ENCODE measurements at regions not wholly inside any gene's neighbourhood (a gene's known extent, or its start where the extent isn't known, plus 50 kb on each side); places are given as distances from the start of the nearest gene placed in this dataset.

GRCh38 chrX:20595928-20596575 is 329.3 kb upstream of the RPS6KA3 start:
- Mint-ChIP-seq H3K27me3 (no peaks in the 10 kb centered on the region), H3K9me3 (no peaks in the 10 kb centered on the region), H3K4me3 (peak overlapping the region; percentile 6), H3K27ac (peak overlapping the region; percentile 71), H3K4me1 (peaks cover 14% of the 10 kb centered on the region), H3K36me3 (ENCODE audit: low read depth) (no peaks in the 10 kb centered on the region)
- peak; percentile 56 for DNase-seq
- intact Hi-C loops (cut with micrococcal nuclease): loop anchor here (2.0 to 10.0 kb wide), 3 partner anchors 29 to 79 kb away; no protein-coding TSS in a partner anchor

GRCh38 chrX:20594985-20595384 is 328.3 kb upstream of the RPS6KA3 start:
- intact Hi-C loops (cut with micrococcal nuclease): loop anchor here (5.0 to 10.0 kb wide), 2 partner anchors 50 to 78 kb away; no protein-coding TSS in a partner anchor
- Mint-ChIP-seq H3K4me3 (no peak overlapping the region), H3K27ac (no peak overlapping the region), H3K4me1 (peaks cover 14% of the 10 kb centered on the region), H3K36me3 (ENCODE audit: low read depth) (no peaks in the 10 kb centered on the region), H3K9me3 (no peaks in the 10 kb centered on the region), H3K27me3 (no peaks in the 10 kb centered on the region)
- no peak for DNase-seq

- no peaks in the 10 kb centered on the region for H3K27me3 Mint-ChIP-seq
- H3K4me3 Mint-ChIP-seq: no peak overlapping the region
- intact Hi-C loops (cut with micrococcal nuclease): loop anchor here (10.0 kb wide), 1 partner anchor 49 kb away; no protein-coding TSS in a partner anchor
- no peaks in the 10 kb centered on the region for H3K36me3 Mint-ChIP-seq (ENCODE audit: low read depth)
- no peak for DNase-seq
- H3K9me3 Mint-ChIP-seq: no peaks in the 10 kb centered on the region
- H3K27ac Mint-ChIP-seq: no peak overlapping the region
- H3K4me1 Mint-ChIP-seq: peaks cover 14% of the 10 kb centered on the region
Measured at GRCh38 chrX:20593836-20594235, 327.1 kb upstream of the RPS6KA3 start.

- Mint-ChIP-seq H3K4me1 (peaks cover 14% of the 10 kb centered on the region), H3K36me3 (ENCODE audit: low read depth) (no peaks in the 10 kb centered on the region), H3K27ac (no peak overlapping the region), H3K27me3 (no peaks in the 10 kb centered on the region), H3K9me3 (no peaks in the 10 kb centered on the region), H3K4me3 (no peak overlapping the region)
- intact Hi-C loops (cut with micrococcal nuclease): loop anchor here (10.0 kb wide), 1 partner anchor 49 kb away; no protein-coding TSS in a partner anchor
- no peak for DNase-seq
Measured at GRCh38 chrX:20593402-20593801, 326.7 kb upstream of the RPS6KA3 start.

GRCh38 chrX:20591246-20591645 is 324.5 kb upstream of the RPS6KA3 start:
- intact Hi-C loops (cut with micrococcal nuclease): loop anchor here (10.0 kb wide), 1 partner anchor 46 kb away; no protein-coding TSS in a partner anchor
- DNase-seq: no peak
- no peaks in the 10 kb centered on the region for H3K36me3 Mint-ChIP-seq (ENCODE audit: low read depth)

GRCh38 chrX:20585782-20586181 is 319.1 kb upstream of the RPS6KA3 start:
- H3K27ac Mint-ChIP-seq: no peak overlapping the region
- DNase-seq: no peak
- H3K4me1 Mint-ChIP-seq: no peaks in the 10 kb centered on the region
- H3K4me3 Mint-ChIP-seq: no peak overlapping the region
- intact Hi-C loops (cut with micrococcal nuclease): no loop called here
- H3K36me3 Mint-ChIP-seq (ENCODE audit: low read depth): no peaks in the 10 kb centered on the region
- H3K9me3 Mint-ChIP-seq: no peaks in the 10 kb centered on the region
- peaks cover 5% of the 10 kb centered on the region for H3K27me3 Mint-ChIP-seq

More at GRCh38 chrX:20591246-20591645, 324.5 kb upstream of the RPS6KA3 start:
- Mint-ChIP-seq H3K27me3 (peaks cover 2% of the 10 kb centered on the region), H3K27ac (no peak overlapping the region), H3K9me3 (no peaks in the 10 kb centered on the region), H3K4me3 (no peak overlapping the region), H3K4me1 (peaks cover 8% of the 10 kb centered on the region)

GRCh38 chrX:20571611-20572010 is 304.9 kb upstream of the RPS6KA3 start:
- H3K9me3 Mint-ChIP-seq: no peaks in the 10 kb centered on the region
- H3K27ac Mint-ChIP-seq: no peak overlapping the region
- no peak overlapping the region for H3K4me3 Mint-ChIP-seq
- H3K4me1 Mint-ChIP-seq: peaks cover 5% of the 10 kb centered on the region
- H3K36me3 Mint-ChIP-seq (ENCODE audit: low read depth): no peaks in the 10 kb centered on the region
- DNase-seq: no peak
- intact Hi-C loops (cut with micrococcal nuclease): no loop called here
- H3K27me3 Mint-ChIP-seq: peaks cover 4% of the 10 kb centered on the region

GRCh38 chrX:20567108-20567507 is 300.4 kb upstream of the RPS6KA3 start:
- Mint-ChIP-seq H3K27ac (no peak overlapping the region), H3K27me3 (peaks cover 8% of the 10 kb centered on the region), H3K4me3 (no peak overlapping the region), H3K36me3 (ENCODE audit: low read depth) (no peaks in the 10 kb centered on the region), H3K4me1 (peaks cover 5% of the 10 kb centered on the region), H3K9me3 (no peaks in the 10 kb centered on the region)
- no peak for DNase-seq
- intact Hi-C loops (cut with micrococcal nuclease): loop anchor here (1.0 to 2.0 kb wide), 2 partner anchors 19 to 30 kb away; no protein-coding TSS in a partner anchor

- intact Hi-C loops (cut with micrococcal nuclease): loop anchor here (1.0 to 10.0 kb wide), 2 partner anchors 20 to 47 kb away; no protein-coding TSS in a partner anchor
- peaks cover 2% of the 10 kb centered on the region for H3K4me1 Mint-ChIP-seq
- H3K27ac Mint-ChIP-seq: peak overlapping the region; percentile 20
- no peak overlapping the region for H3K4me3 Mint-ChIP-seq
- H3K27me3 Mint-ChIP-seq: peaks cover under 1% of the 10 kb centered on the region
- no peaks in the 10 kb centered on the region for H3K36me3 Mint-ChIP-seq (ENCODE audit: low read depth)
- no peak for DNase-seq
- H3K9me3 Mint-ChIP-seq: peaks cover 4% of the 10 kb centered on the region
Measured at GRCh38 chrX:20547611-20548051, 280.9 kb upstream of the RPS6KA3 start.

- Mint-ChIP-seq H3K36me3 (ENCODE audit: low read depth) (no peaks in the 10 kb centered on the region), H3K4me3 (no peak overlapping the region), H3K27me3 (no peaks in the 10 kb centered on the region), H3K27ac (no peak overlapping the region), H3K9me3 (peaks cover 11% of the 10 kb centered on the region), H3K4me1 (peaks cover 2% of the 10 kb centered on the region)
- DNase-seq: no peak
- intact Hi-C loops (cut with micrococcal nuclease): loop anchor here (10.0 kb wide), 1 partner anchor 49 kb away; no protein-coding TSS in a partner anchor
Measured at GRCh38 chrX:20545538-20545937, 278.8 kb upstream of the RPS6KA3 start.

GRCh38 chrX:20542072-20542471 is 275.4 kb upstream of the RPS6KA3 start:
- Mint-ChIP-seq H3K4me3 (no peak overlapping the region), H3K27ac (no peak overlapping the region)

GRCh38 chrX:20538974-20539373 is 272.3 kb upstream of the RPS6KA3 start:
- H3K4me3 Mint-ChIP-seq: no peak overlapping the region
- intact Hi-C loops (cut with micrococcal nuclease): no loop called here
- no peaks in the 10 kb centered on the region for H3K36me3 Mint-ChIP-seq (ENCODE audit: low read depth)
- no peak overlapping the region for H3K27ac Mint-ChIP-seq
- H3K27me3 Mint-ChIP-seq: peaks cover 20% of the 10 kb centered on the region
- H3K9me3 Mint-ChIP-seq: peaks cover 11% of the 10 kb centered on the region
- no peaks in the 10 kb centered on the region for H3K4me1 Mint-ChIP-seq
- DNase-seq: no peak

More at GRCh38 chrX:20542072-20542471, 275.4 kb upstream of the RPS6KA3 start:
- intact Hi-C loops (cut with micrococcal nuclease): loop anchor here (10.0 kb wide), 1 partner anchor 53 kb away; no protein-coding TSS in a partner anchor
- H3K9me3 Mint-ChIP-seq: peaks cover 11% of the 10 kb centered on the region
- no peak for DNase-seq
- no peaks in the 10 kb centered on the region for H3K4me1 Mint-ChIP-seq
- H3K27me3 Mint-ChIP-seq: peaks cover 2% of the 10 kb centered on the region
- H3K36me3 Mint-ChIP-seq (ENCODE audit: low read depth): no peaks in the 10 kb centered on the region

- H3K27me3 Mint-ChIP-seq: peaks cover 52% of the 10 kb centered on the region
- DNase-seq: no peak
- no peaks in the 10 kb centered on the region for H3K36me3 Mint-ChIP-seq (ENCODE audit: low read depth)
- H3K4me1 Mint-ChIP-seq: peaks cover 10% of the 10 kb centered on the region
- no peak overlapping the region for H3K27ac Mint-ChIP-seq
- H3K4me3 Mint-ChIP-seq: no peak overlapping the region
- H3K9me3 Mint-ChIP-seq: no peaks in the 10 kb centered on the region
- intact Hi-C loops (cut with micrococcal nuclease): no loop called here
Measured at GRCh38 chrX:20531667-20532066, 265.0 kb upstream of the RPS6KA3 start.

- Mint-ChIP-seq H3K9me3 (no peaks in the 10 kb centered on the region), H3K27ac (no peak overlapping the region), H3K4me3 (peak overlapping the region; percentile 10), H3K27me3 (peaks cover 48% of the 10 kb centered on the region), H3K4me1 (peaks cover 10% of the 10 kb centered on the region), H3K36me3 (ENCODE audit: low read depth) (no peaks in the 10 kb centered on the region)
- intact Hi-C loops (cut with micrococcal nuclease): no loop called here
- peak; percentile 86 for DNase-seq
Measured at GRCh38 chrX:20530406-20530921, 263.8 kb upstream of the RPS6KA3 start.
